Adrenal gland (tissue), 5 donors: ENCODE measurements at regions not wholly inside any gene's neighbourhood (a gene's known extent, or its start where the extent isn't known, plus 50 kb on each side); places are given as distances from the start of the nearest gene placed in this dataset.

Experiments
- CTCF ChIP-seq, 6 experiments: fragments of 450-650 bp in 4 of 6; fragments of 200-600 bp in 2 of 6; sonication (generic) in 1 of 6; IDR thresholded peaks; 1 replicate in 5 of 6; 2 replicates in 1 of 6; pipeline versions ENCODE4 v1.5.1 to v1.8.0; 2016 to 2021; ENCODE audit warnings: antibody characterized with exemption in 6 of 6, mild to moderate bottlenecking in 2 of 6, moderate library complexity in 1 of 6
- POLR2A ChIP-seq, 2 donors: fragments of 450-650 bp; IDR thresholded peaks; one replicate each; pipeline ENCODE4 v1.6.1; 2017; ENCODE audit warnings: antibody characterized with exemption in 2 of 2, mild to moderate bottlenecking in 2 of 2, moderate library complexity in 1 of 2
- donor health status: DM: no; HTN: no; CAD: no.

GRCh38 chr10:55837273-55837672, 523.8 kb downstream of the ZWINT start:
- TF ChIP-seq CTCF (IDR thresholded peaks at IDR 0.05): no peak
- no peak for TF ChIP-seq POLR2A (IDR thresholded peaks at IDR 0.05)
